ENCODE measurements at regions not wholly inside any gene's neighbourhood (a gene's known extent, or its start where the extent isn't known, plus 50 kb on each side); places are given as distances from the start of the nearest gene placed in this dataset.

- TF ChIP-seq CTCF (conservative IDR thresholded peaks at IDR 0.05 in 1 of 2, IDR thresholded peaks at IDR 0.05 in 1 of 2; ENCODE audit: extremely low read depth in 1 of 2, insufficient read depth in 1 of 2, low read depth in 1 of 2, low read length in 2 of 2) (no peak), EZH2 (IDR thresholded peaks at IDR 0.05; ENCODE audit: borderline replicate concordance, low read length) (no peak)
Observed at GRCh38 chr6:27020553-27020880, 227.0 kb upstream of the PRSS16 start.

Measured in mammary epithelial cell (primary cell).